ENCODE measurements at regions not wholly inside any gene's neighbourhood (a gene's known extent, or its start where the extent isn't known, plus 50 kb on each side); places are given as distances from the start of the nearest gene placed in this dataset.

DNA sequence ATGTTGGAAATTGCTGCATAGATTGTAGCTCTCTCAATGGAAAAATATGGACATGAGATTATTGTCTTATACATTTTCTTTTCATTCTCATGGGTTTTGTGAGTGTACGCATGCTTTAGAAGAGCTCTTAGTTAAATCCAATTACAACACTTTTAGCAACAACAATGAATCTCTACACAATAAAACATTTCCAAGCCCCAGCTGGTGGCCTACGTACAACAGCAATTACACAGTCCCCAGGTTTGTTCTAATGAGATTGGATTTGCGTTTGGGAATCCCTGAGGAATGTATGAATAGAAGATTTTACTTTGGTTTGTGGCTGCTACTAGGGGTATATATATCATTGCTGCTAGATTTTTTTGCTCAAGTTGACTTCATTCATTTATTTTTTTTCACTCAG lies 98.6 kb downstream of the FHDC1 start:
- no peak overlapping the region for H3K27ac ChIP-seq
- TF ChIP-seq, protein P1, sequence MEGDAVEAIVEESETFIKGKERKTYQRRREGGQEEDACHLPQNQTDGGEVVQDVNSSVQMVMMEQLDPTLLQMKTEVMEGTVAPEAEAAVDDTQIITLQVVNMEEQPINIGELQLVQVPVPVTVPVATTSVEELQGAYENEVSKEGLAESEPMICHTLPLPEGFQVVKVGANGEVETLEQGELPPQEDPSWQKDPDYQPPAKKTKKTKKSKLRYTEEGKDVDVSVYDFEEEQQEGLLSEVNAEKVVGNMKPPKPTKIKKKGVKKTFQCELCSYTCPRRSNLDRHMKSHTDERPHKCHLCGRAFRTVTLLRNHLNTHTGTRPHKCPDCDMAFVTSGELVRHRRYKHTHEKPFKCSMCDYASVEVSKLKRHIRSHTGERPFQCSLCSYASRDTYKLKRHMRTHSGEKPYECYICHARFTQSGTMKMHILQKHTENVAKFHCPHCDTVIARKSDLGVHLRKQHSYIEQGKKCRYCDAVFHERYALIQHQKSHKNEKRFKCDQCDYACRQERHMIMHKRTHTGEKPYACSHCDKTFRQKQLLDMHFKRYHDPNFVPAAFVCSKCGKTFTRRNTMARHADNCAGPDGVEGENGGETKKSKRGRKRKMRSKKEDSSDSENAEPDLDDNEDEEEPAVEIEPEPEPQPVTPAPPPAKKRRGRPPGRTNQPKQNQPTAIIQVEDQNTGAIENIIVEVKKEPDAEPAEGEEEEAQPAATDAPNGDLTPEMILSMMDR (conservative IDR thresholded peaks at IDR 0.05), result no peak
- TF ChIP-seq ZFX (IDR thresholded peaks at IDR 0.05), result no peak

DNA sequence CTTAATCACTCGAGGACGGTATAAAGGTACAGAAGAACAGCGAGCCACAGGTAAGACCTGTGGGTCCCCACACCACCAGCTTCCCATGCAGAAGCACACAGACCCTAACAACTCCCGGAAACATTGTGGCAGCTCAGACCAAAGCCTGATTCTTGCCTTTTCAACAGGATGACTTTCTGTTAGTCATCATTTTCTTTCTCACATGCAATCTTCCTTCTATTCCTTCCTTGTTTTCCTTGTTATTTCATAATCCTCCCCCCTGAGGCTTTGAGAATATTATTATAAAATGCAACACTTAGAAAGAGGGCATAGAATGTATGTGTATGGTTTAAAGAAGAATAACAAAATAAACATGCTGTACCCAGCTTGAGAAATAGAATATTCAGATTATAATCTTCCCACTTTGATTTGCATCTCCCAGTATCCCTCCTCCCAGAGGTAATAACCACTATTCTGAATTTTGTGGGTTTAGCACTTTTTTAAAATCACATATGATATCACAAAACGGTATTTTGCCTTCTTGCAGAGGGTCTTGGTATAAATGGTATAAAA lies 100.9 kb downstream of the FHDC1 start:
- no peak overlapping the region for H3K27ac ChIP-seq
- no peak for TF ChIP-seq ZFX (IDR thresholded peaks at IDR 0.05)
- TF ChIP-seq, protein P1 (conservative IDR thresholded peaks at IDR 0.05), result no peak

GRCh38 chr4:153038623-153039311 lies 102.6 kb downstream of the FHDC1 start:
- TF ChIP-seq, protein P1 (conservative IDR thresholded peaks at IDR 0.05), result no peak
- TF ChIP-seq ZFX (IDR thresholded peaks at IDR 0.05), result no peak
- H3K27ac ChIP-seq, result no peak overlapping the region

- no peak overlapping the region for H3K27ac ChIP-seq
- TF ChIP-seq, protein P1 (conservative IDR thresholded peaks at IDR 0.05), result no peak
- TF ChIP-seq ZFX (IDR thresholded peaks at IDR 0.05), result no peak
Measured at GRCh38 chr4:153039542-153040185, 103.5 kb downstream of the FHDC1 start.

- TF ChIP-seq, protein P1 (conservative IDR thresholded peaks at IDR 0.05), result no peak
- TF ChIP-seq ZFX (IDR thresholded peaks at IDR 0.05), result no peak
- no peak overlapping the region for H3K27ac ChIP-seq
Measured at GRCh38 chr4:153040677-153041076, 104.6 kb downstream of the FHDC1 start.

- TF ChIP-seq, protein P1 (conservative IDR thresholded peaks at IDR 0.05), result no peak
- TF ChIP-seq ZFX (IDR thresholded peaks at IDR 0.05), result no peak
Measured at GRCh38 chr4:153044036-153044435, 107.9 kb downstream of the FHDC1 start.

More at GRCh38 chr4:153044036-153044435, 107.9 kb downstream of the FHDC1 start:
- H3K27ac ChIP-seq, result no peak overlapping the region
